ACC112 (cell line): ENCODE measurements at regions not wholly inside any gene's neighbourhood (a gene's known extent, or its start where the extent isn't known, plus 50 kb on each side); places are given as distances from the start of the nearest gene placed in this dataset.

Source experiments
- H2AFZ ChIP-seq: fragments of 200-600 bp; sonication (generic); one replicate; pipeline ENCODE4 v1.6.0; 2017; ENCODE audit warnings: antibody characterized with exemption, low read length; ENCODE audit not compliant: unreplicated experiment
- H3K27ac ChIP-seq: fragments of 200-600 bp; sonication (generic); 2 replicates; pipeline ENCODE4 v1.5.1; 2014; ENCODE audit warnings: low read depth, mild to moderate bottlenecking, antibody characterized with exemption, low read length, moderate library complexity
- H3K27me3 ChIP-seq: fragments of 200-600 bp; sonication (generic); 2 replicates; pipeline ENCODE4 v1.6.1; 2014; ENCODE audit warnings: mild to moderate bottlenecking, antibody characterized with exemption, low read length, moderate library complexity, mixed read lengths; ENCODE audit not compliant: insufficient read depth
- H3K36me3 ChIP-seq: fragments of 200-600 bp; sonication (generic); 2 replicates; pipeline ENCODE4 v1.6.1; 2016; ENCODE audit warnings: mild to moderate bottlenecking, antibody characterized with exemption, low read length, moderate library complexity, mixed read lengths; ENCODE audit not compliant: insufficient read depth
- H3K4me1 ChIP-seq: fragments of 200-600 bp; sonication (generic); one replicate; pipeline ENCODE4 v1.6.1; 2016; ENCODE audit warnings: low read length, mixed read lengths; ENCODE audit not compliant: insufficient read depth, unreplicated experiment, control insufficient read depth
- H3K4me3 ChIP-seq: fragments of 200-600 bp; sonication (generic); 2 replicates; pipeline ENCODE4 v1.5.1; 2014; ENCODE audit warnings: mild to moderate bottlenecking, low read depth, low read length
- H3K79me2 ChIP-seq: fragments of 200-600 bp; sonication (generic); one replicate; pipeline ENCODE4 v1.6.0; 2016; ENCODE audit warnings: low read length; ENCODE audit not compliant: control insufficient read depth, unreplicated experiment, insufficient read depth

DNA sequence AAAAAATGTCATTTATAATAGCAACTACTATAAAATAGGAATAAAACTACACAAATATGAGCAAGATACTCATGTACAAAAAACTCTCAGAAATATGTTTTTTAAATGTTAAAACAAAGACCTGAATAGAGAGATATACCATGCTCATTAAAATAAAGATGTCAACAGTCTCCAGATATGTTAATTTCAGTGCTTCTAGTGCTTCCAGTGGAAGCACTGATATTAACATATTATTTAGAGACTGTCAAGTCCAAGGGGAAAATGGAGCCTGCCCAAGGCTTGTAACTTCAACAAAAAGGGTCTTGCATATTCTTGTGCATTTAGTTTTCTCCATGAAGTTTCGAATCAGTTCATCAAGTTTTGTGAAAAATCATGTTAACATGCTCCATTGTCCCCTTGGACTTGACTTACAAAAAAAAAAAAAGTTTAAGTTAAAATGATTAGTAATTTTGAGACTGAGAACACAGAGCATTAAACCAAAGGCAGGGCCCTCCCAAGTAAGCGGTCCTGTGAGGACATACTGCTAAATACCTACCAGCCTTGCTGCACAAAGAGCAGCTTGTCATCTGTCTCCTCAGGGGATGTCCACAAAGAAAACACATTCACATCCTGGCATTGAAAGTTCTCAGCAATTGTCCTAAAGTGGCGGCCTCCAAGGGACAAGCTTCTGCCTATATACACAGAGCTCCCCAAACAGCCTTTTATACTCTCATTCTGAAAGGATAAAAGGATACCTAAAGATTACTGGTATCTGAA, 501.9 kb upstream of the CHAC2 start:
- Histone ChIP-seq H3K27ac (no peak overlapping the region), H3K4me1 (no peaks in the 10 kb centered on the region)

DNA sequence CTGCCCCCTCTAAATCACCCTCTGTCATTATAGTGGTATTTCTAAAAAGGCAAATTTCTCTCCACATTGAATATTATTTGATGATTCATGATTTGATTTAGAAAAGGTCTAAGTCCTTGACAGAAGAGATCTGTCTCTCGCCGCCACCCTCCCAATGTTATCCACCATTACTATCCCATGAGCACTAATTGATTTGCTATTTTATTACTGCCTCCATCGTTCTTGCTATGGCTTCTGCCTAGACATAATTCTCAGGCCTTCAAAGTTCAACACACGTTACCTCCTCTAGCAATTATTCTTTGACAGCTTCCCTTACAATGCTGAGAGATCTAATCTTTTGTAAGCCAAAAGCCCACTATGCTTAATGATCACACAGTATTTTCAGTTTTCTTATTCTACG, 507.0 kb upstream of the CHAC2 start:
- H3K4me1 ChIP-seq = no peaks in the 10 kb centered on the region
- no peaks in the 10 kb centered on the region for H3K79me2 ChIP-seq
- H3K27ac ChIP-seq = no peak overlapping the region
- H3K36me3 ChIP-seq = no peaks in the 10 kb centered on the region
- H3K27me3 ChIP-seq = no peaks in the 10 kb centered on the region
- no peak overlapping the region for H3K4me3 ChIP-seq
- no peak overlapping the region for H2AFZ ChIP-seq

More for the DNA sequence above, 501.9 kb upstream of the CHAC2 start:
- Histone ChIP-seq H3K36me3 (no peaks in the 10 kb centered on the region), H3K27me3 (peaks cover 26% of the 10 kb centered on the region), H3K4me3 (no peak overlapping the region), H3K79me2 (no peaks in the 10 kb centered on the region), H2AFZ (no peak overlapping the region)

DNA sequence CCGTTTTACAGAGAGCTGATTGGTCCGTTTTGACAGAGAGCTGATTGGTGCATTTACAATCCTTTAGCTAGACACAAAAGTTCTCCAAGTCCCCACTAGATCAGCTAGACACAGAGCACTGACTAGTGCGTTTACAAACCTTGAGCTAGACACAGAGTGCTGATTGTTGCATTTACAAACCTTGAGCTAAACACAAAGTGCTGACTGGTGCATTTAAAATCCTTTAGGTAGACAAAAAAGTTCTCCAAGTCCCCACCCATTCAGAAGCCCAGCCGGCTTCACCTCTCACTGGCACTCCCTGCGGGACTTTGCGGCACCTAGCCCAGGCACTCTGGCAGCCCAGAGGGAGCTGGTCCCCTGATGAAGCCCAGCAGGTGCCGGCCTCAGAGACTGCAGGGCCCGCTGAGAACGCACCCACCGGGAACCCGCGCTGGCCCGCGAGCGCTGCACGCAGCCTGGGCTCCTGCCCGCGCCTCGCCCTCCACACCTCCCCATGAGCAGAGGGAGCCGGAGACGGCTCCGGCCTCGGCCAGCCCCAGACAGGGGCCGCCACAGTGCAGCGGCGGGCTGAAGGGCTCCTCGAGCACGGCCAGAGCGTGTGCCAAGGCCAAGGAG, 508.1 kb upstream of the CHAC2 start:
- no peak overlapping the region for H3K27ac ChIP-seq
- H3K4me1 ChIP-seq = no peaks in the 10 kb centered on the region
- no peaks in the 10 kb centered on the region for H3K79me2 ChIP-seq
- H3K4me3 ChIP-seq = no peak overlapping the region
- H2AFZ ChIP-seq = no peak overlapping the region
- no peaks in the 10 kb centered on the region for H3K36me3 ChIP-seq
- no peaks in the 10 kb centered on the region for H3K27me3 ChIP-seq

DNA sequence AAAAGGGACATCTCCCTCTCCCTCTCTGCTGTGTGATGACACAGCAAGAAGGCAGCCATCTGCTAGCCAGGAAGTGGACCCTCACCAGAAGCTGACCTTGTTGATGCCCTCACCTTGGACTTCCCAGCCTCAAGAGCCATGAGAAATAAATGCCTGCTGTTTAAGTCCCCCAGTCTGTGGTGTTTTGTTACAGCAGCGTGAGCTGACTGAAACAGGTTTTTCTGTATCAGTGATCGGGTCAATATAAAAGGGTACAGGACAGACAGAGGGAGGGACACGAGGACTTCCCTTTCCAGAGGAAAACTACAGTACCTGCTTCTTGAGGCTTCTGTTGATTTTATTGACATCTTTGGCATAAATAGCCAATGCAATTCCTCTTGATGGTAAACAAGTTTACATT, 510.3 kb upstream of the CHAC2 start:
- Histone ChIP-seq H2AFZ (no peak overlapping the region), H3K79me2 (no peaks in the 10 kb centered on the region), H3K4me3 (no peak overlapping the region), H3K27me3 (no peaks in the 10 kb centered on the region), H3K4me1 (no peaks in the 10 kb centered on the region), H3K36me3 (no peaks in the 10 kb centered on the region), H3K27ac (no peak overlapping the region)

DNA sequence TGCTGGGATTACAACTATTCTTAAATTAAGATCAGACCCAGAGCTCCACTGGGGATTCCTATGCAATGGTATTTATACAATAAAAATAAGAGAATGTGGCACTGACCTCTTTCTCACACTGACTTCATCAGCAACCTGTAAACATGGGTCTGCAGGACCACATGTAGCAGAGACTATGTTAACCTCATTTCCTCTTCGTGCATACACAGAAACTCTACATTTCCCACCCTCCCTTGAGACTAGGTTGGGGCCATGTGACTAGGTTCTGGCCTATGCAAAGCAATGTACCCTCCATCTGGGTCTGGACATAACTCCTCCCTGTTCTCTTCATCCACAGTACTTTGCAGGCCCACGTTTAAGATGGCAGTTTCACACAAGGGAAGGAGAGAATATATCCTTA, 514.4 kb upstream of the CHAC2 start:
- Histone ChIP-seq H3K27me3 (no peaks in the 10 kb centered on the region), H3K4me3 (no peak overlapping the region), H2AFZ (no peak overlapping the region)

DNA sequence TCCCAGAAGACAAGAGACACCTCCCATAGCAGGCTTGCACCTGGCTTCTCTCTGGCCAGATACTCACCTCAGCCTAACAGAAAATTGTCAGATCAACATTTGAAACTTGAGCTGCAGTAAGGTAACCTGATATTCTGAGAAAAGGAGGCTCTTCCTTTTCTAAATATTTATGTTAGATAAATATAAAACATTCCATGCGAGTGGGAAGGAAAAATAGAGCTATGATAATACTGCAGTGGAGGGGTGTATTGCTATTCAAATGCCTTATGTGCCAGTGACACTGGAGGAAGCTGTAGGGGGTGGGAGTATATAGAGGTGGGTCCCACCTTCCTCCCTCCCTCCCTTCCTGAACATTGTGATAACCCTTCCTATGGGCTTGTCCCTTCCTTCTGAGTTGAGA, 515.5 kb upstream of the CHAC2 start:
- no peaks in the 10 kb centered on the region for H3K4me1 ChIP-seq
- no peaks in the 10 kb centered on the region for H3K27me3 ChIP-seq
- H3K27ac ChIP-seq = no peak overlapping the region
- H3K4me3 ChIP-seq = no peak overlapping the region
- no peak overlapping the region for H2AFZ ChIP-seq
- no peaks in the 10 kb centered on the region for H3K36me3 ChIP-seq
- H3K79me2 ChIP-seq = no peaks in the 10 kb centered on the region

More for the DNA sequence above, 514.4 kb upstream of the CHAC2 start:
- H3K36me3 ChIP-seq = no peaks in the 10 kb centered on the region
- no peaks in the 10 kb centered on the region for H3K79me2 ChIP-seq
- H3K4me1 ChIP-seq = no peaks in the 10 kb centered on the region
- no peak overlapping the region for H3K27ac ChIP-seq

DNA sequence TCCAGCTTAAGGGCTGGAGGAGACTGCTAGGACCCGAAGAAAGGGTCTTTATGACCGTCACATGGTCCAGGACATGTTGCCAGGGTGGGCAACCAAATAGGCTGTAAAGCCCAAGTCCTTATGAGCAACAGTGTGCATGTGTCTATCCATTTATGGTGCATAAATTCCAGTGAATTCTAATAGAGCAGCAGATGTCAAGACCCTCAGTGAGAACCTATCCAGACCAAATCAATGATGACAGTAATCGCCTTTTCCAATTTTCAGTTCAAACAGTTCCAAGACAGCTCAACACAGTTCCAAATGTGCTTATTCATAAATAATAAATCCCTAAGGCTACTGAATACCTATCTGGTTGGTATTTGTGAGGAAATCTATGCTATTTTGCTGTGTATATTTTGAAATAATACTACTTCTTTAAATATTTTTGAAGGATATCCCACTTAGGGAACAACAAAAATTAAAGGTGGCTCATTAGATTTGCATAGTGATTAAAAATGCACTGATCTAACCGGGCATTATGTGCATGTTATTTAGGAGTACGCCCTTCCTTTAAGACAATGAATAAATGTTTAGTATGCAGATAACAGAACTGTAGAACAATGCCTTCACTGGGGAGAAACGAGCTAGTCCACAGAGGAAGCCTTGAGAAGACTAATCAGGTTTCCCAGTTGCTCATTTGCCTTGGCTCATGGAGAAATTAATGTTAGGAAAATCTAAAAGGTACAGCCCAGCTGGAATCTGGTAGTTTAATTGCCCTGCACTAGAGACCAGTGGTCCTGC, 519.5 kb upstream of the CHAC2 start:
- no peaks in the 10 kb centered on the region for H3K79me2 ChIP-seq
- H3K4me3 ChIP-seq = no peak overlapping the region
- H3K27ac ChIP-seq = no peak overlapping the region
- no peaks in the 10 kb centered on the region for H3K27me3 ChIP-seq
- no peaks in the 10 kb centered on the region for H3K36me3 ChIP-seq
- H2AFZ ChIP-seq = peak overlapping the region; percentile 46
- H3K4me1 ChIP-seq = no peaks in the 10 kb centered on the region

DNA sequence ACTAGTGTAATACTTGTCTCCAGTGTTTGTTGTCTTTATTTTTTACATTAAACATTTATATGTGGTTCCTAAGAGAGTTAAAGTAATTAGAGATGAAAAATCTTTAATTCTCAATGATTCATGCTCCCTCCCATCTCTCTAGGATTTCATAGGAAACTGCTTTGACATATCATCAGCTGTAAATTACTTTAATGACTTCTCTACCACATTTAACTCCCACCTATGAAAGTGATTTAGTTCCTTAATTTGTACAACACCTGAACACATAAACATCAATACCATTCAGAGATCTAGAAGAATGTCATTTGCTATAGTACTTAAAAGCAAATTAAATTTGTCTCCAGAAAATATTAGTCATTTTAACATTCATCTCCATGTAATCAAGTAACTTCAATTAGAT, 524.2 kb upstream of the CHAC2 start:
- no peaks in the 10 kb centered on the region for H3K79me2 ChIP-seq
- no peaks in the 10 kb centered on the region for H3K36me3 ChIP-seq
- no peak overlapping the region for H2AFZ ChIP-seq
- H3K27ac ChIP-seq = no peak overlapping the region
- H3K4me1 ChIP-seq = no peaks in the 10 kb centered on the region
- H3K27me3 ChIP-seq = no peaks in the 10 kb centered on the region
- no peak overlapping the region for H3K4me3 ChIP-seq

DNA sequence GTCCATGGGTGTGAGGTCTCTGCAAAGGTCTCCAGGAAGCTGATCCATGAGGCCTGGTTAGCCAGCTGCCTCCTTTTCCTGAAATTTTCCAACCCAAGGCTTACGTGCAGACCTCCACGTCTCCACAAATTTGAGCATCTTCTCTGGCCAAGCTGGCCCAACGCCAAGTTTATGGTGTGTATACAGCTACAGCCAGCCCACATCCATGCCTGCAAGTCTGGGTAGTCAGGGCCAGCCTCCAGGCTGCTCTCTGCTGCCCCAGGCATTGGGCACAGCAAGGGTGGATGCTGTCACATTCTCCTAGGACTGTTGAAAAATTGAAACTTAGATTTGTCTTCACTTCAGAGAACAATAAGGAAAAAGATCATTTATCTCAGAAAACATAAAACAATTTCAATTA, 525.5 kb upstream of the CHAC2 start:
- Histone ChIP-seq H3K79me2 (no peaks in the 10 kb centered on the region), H3K27me3 (no peaks in the 10 kb centered on the region), H3K36me3 (no peaks in the 10 kb centered on the region), H3K27ac (no peak overlapping the region), H3K4me1 (no peaks in the 10 kb centered on the region), H3K4me3 (no peak overlapping the region), H2AFZ (no peak overlapping the region)

DNA sequence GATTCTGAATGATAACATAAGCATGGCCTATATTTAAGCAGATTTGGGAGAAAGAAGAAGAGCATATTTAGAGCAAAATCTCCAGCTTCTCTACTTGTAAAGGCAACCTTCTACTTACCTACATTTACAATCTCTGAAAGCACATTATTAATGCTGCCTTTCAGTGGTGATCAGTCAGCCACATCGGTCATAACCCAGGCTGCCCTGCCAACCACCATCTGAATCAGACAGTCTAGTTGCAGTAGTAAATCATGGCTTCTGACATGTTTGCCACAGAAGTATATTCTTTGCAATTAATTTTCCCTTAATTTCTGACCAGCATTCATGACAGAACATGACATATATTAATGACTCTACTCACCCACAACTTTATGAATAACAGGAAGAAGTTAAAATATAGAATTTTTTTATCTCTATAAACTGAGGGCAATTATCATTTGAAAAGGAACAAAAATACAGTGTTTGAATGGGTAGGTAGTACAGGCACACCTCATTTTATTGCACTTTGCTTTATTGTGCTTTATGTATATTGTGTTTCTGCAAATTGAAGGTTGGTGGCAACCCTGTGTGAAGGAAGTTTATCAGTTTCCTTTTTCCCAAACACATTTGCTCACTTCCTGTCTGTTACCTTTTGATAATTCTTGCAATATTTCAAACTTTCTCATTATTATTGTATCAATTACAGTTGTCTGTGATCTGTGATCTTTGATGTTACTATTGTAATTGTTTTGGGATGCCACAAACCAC, 531.6 kb upstream of the CHAC2 start:
- no peaks in the 10 kb centered on the region for H3K27me3 ChIP-seq
- H2AFZ ChIP-seq = no peak overlapping the region
- no peaks in the 10 kb centered on the region for H3K4me1 ChIP-seq
- H3K79me2 ChIP-seq = no peaks in the 10 kb centered on the region
- H3K36me3 ChIP-seq = no peaks in the 10 kb centered on the region
- no peak overlapping the region for H3K27ac ChIP-seq
- H3K4me3 ChIP-seq = no peak overlapping the region
